ENCODE measurements at regions not wholly inside any gene's neighbourhood (a gene's known extent, or its start where the extent isn't known, plus 50 kb on each side); places are given as distances from the start of the nearest gene placed in this dataset.

- DNase-seq: peak; percentile 42 to 76 (median 53)
Measured at GRCh38 chr3:56862352-56863062, 60.8 kb upstream of the ARHGEF3 start.

GRCh38 chr3:56861511-56861910 is 59.8 kb upstream of the ARHGEF3 start:
- DNase-seq: no peak

DNA sequence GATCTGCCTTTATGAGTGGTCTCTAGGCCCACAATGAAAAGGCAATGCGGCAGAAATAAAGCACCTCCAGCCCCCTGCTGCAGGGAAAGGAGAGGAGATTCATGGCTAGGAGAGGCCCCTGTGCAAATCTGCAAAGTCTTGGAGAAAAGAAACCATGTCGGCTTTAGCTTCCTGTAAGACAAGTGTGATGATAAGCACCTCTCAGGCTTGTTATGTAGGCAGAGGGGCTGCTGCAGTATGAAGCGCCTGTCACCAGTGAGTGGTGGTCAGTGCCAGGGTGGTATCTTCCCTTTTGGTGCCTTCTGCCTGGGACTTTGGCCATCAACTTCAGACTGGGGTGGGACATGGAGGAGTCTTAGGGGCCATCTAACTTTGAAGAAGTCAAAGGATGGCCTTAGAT is 59.2 kb upstream of the ARHGEF3 start:
- DNase-seq: no peak

- no peak for DNase-seq
Measured at GRCh38 chr3:56860351-56860750, 58.6 kb upstream of the ARHGEF3 start.

DNA sequence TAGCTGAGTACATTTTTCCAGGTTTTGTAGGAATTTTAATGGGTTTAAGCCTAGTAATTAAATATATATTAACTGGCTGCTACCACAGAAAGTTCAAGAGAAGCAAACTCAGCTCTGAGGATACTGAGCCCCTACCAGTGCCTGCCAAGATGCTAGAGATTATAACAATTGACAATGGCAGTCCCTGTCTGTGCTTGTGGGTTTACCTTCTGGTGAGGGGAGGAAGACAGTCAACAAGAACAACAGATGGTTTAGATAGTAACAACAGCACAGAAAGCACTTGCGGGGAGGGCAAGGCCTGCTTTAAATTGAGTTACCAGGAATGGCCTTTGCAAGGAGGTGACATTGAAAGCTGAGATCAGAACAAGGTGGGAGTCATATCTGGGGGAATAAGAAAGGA is 56.6 kb upstream of the ARHGEF3 start:
- DNase-seq: no peak

GRCh38 chr3:56857178-56857577 is 55.4 kb upstream of the ARHGEF3 start:
- no peak for DNase-seq

GRCh38 chr3:56856752-56857151 is 55.0 kb upstream of the ARHGEF3 start:
- DNase-seq: no peak

DNA sequence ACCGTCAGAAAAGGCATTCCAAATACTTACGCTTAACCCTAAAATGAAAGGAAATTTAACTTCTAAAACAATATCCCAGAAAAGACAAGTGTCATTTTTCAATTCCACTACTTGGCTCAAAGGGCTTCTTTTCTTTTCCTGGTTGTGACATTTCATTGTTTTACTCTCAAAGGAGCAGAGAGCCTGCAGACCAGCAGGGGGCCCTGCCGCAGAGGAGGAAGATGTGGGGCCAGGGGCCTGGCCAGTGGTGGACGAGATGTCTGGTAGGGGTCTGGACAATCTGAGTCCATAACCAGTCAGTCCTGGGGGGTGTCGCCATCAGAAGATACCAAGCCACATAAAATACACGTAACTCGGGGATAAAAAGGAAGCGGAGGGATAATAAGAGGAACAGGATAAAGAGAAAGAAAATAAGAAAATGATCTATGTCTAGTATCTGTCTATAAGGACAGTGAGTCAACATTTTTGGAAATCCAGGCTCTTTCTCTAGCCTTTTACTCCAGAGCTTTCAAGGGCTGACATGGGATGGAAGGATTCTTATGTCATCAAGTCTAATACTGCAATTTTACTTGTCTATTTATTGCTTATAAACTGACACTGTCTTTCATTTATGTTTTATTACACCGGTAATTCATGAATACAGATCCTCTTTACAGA is 54.2 kb upstream of the ARHGEF3 start:
- DNase-seq: peak; percentile 51 to 68 (median 60)

GRCh38 chr3:56854856-56855611 is 53.3 kb upstream of the ARHGEF3 start:
- DNase-seq: no peak

DNA sequence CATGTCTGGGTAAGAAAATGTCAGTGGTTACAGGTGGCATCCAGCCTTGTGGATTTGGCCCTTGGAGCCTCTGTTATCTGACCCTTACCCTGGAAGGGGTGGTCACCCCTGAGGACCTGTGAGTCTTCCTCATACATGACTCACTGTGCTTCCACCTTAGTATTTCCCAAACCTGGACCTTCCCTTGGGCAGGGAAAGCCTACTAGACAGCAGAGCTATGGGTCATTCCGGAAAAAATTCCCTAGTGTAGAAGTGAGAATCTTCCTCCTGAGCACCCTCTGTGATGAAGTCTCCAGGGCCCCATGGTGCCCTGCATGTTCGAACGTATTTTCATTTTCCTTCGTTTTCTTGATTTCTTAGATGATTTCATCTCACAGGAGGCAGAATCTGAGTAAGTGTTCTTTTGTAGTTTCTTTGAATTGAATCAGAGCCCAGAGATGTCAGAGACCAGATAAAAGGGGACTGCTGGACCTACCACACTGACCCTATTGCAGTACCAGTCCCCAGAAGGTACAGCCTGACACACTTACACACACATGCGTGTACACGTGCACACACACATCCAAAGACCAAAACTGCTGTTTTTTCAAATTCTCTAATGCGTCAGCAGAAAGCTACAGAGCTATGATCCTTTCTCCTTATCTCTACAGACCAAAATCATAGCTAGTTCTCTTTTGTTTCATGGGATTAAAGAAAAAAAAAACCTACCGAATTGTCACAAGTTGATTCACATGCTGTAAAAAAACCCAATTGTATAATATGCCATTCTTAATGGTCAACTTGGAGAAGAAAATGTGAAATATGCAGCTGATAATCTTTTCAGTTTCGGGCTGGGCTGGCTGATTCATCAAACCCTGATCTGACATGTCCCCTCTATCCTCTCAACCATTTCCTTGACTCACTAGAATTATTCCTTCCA is 50.5 kb upstream of the ARHGEF3 start:
- DNase-seq: no peak
